HG03460 (cell line): ENCODE measurements at regions not wholly inside any gene's neighbourhood (a gene's known extent, or its start where the extent isn't known, plus 50 kb on each side); places are given as distances from the start of the nearest gene placed in this dataset.
"Not testable (repeated sequence)": the region's sequence is repeated elsewhere in the genome, so short reads cannot be mapped to it uniquely, and the experiment has no call there.

Experiments used
- ATAC-seq: cut with Tn5 transposase; IDR thresholded peaks from one replicate; pipeline ENCODE4 v1.9.1; 2021; ENCODE audit not compliant: unreplicated experiment

- ATAC-seq = not testable (repeated sequence)
Observed at GRCh38 chr2:89756616-89757015, 1065.1 kb downstream of the RPIA start.

DNA sequence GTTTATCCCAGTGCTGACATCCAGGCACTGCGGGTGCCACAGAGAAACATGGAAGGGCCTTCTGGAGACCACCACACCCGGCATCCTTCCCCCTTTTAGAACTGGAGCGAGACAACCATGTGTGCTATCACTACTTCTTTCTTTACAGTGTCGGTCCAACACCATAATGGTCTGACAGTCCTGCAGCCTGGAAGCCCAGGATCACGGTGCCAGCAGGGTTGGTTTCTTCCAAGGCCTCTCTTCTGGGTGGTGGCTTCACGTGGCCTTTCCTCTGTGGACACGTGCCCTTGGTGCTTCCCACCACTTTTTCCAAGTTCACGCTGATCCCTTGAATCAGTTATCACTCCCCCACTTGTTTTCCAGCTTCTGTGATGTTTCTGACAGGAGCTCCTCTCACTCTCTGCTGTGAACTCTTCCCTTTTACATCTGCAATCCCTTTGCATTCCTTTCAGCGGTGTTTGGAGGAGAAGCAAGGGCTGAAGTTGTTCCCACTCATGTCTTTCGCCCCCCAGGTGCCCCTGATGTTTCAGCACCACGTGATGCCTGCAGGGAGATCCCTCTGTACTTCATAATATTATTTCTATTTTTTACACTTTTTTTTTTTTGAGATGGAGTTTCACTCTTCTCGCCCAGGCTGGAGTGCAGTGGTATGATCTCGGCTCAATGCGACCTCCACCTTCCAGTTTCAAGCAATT lies 1067.0 kb downstream of the RPIA start:
- ATAC-seq = not testable (repeated sequence)

GRCh38 chr2:89760762-89761161 lies 1069.3 kb downstream of the RPIA start:
- ATAC-seq = not testable (repeated sequence)

GRCh38 chr2:89761171-89761570 lies 1069.7 kb downstream of the RPIA start:
- not testable (repeated sequence) for ATAC-seq

DNA sequence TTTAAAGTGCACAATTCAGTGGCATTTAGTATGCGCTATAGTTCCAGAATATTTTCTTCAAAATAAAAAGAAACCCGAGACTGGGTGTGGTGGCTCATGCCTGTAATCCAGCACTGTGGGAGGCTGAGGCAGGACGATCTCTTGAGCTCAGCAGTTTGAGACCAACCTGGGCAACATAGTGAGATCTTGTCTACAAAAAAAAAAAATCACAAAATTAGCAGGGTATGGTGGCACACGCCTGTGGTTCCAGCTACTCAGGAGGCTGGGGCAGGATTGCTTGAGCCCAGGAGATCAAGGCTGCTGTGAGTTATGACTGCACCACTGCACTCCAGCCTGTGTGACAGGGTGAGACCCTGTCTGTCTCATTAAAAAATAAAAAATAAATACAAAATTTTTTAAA lies 1070.4 kb downstream of the RPIA start:
- ATAC-seq = not testable (repeated sequence)

DNA sequence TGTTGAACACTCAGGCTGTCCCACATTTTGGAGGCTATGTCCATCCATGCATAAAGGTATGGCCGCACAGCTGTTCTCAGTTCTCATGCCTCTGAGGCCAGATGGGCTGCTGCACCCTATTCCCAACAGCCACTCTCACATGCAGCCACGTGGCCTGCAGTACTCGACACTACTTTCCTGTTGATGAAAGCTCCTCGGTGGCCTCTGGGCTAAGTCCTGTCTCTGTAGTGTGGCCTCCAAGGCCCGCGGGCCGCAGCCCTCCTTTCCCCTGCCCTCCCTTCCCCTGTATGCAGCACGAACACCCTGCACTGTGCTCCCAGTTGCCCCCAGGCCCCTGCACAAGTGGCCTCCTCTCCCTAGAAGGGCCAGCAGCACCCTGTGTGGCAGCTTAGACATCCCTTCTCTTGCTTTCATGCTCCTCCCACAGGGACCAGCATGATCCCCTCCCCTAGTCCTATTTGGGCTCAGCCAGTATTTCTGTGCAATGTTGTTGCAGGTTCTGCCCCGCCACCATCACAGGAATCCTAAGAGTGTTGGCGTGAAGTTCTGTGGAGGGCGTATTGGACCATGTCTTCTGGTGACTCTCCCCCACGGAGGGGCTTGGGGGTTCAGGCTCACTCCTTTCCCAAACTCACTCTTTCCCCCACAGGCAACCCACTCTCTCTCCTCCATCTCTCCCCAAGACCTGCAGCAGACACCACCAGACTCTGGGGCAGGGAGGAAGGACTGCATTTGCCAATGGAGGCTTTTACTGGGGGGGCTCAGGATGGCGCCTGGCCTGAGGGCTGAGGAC lies 1071.2 kb downstream of the RPIA start:
- not testable (repeated sequence) for ATAC-seq

GRCh38 chr2:89763254-89763580 lies 1071.7 kb downstream of the RPIA start:
- ATAC-seq = no peak

- no peak for ATAC-seq
Observed at GRCh38 chr2:89763581-89764485, 1072.4 kb downstream of the RPIA start.

GRCh38 chr2:89764571-89765360 lies 1073.3 kb downstream of the RPIA start:
- not testable (repeated sequence) for ATAC-seq

GRCh38 chr2:89765361-89765718 lies 1073.9 kb downstream of the RPIA start:
- not testable (repeated sequence) for ATAC-seq

- ATAC-seq = not testable (repeated sequence)
Observed at GRCh38 chr2:89766141-89766990, 1074.9 kb downstream of the RPIA start.

GRCh38 chr2:89767058-89767457 lies 1075.6 kb downstream of the RPIA start:
- not testable (repeated sequence) for ATAC-seq

DNA sequence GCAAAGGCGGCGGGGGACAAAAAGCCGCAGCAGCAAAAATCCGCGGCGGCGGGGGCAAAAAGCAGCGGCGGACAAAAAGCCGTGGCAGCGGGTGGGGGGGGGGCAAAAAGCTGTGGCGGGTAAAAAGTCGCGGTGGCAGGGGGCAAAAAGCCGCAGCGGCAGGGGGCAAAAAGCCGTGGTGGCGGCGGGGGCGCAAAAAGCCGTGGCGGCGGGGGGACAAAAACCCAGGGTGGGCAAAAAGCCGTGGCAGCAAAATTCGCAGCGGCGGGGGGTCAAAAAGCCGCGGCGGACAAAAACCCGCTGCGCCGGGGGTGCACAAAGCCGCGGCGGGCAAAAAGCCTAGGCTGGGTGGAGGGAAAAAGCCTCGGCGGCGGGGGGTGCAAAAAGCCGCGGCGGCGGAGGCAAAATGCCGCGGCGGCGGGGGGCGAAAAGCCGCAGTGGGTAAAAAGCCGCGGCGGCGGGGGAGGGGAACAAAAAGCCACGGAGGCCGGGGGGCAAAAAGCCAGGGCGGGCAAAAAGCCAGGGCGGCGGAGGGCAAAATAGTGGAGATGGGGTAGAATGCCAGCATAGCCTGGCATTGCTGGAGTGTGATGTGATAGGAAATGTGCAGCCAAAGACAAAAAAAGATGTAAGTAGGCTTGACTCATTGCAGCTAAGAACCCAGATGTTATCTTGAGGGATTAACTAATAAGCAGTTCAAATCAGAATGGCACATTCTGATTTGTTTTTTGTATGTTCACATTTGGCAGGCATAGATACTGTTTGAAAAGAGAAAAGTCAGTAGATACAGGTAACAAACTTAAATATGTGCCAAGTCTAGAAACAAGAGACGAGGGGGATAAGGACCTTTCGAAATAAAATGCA lies 1076.3 kb downstream of the RPIA start:
- no peak for ATAC-seq

- no peak for ATAC-seq
Observed at GRCh38 chr2:89775885-89776284, 1084.4 kb downstream of the RPIA start.

GRCh38 chr2:89780318-89780717 lies 1088.8 kb downstream of the RPIA start:
- no peak for ATAC-seq

- no peak for ATAC-seq
Observed at GRCh38 chr2:89781962-89782361, 1090.5 kb downstream of the RPIA start.

DNA sequence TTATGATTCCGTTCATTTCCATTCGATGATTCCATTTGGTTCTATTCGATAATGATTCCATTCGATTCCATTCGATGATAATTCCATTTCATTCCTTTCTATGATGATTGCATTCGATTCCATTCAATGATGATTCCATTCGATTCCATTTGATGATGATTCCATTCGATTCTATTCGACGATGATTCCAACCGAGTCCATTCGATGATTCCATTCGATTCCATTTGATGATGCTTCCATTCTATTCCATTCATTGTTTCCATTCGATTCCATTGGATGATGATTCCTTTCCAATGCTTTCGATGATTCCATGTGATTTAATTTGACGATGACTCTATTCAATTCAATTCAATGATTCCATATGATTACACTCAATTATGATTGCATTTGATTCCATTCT lies 1093.5 kb downstream of the RPIA start:
- no peak for ATAC-seq

GRCh38 chr2:89785528-89785927 lies 1094.1 kb downstream of the RPIA start:
- ATAC-seq = not testable (repeated sequence)

GRCh38 chr2:89786642-89787041 lies 1095.2 kb downstream of the RPIA start:
- ATAC-seq = not testable (repeated sequence)
